GM21390 (cell line): ENCODE measurements at regions not wholly inside any gene's neighbourhood (a gene's known extent, or its start where the extent isn't known, plus 50 kb on each side); places are given as distances from the start of the nearest gene placed in this dataset.

Experiments used
- ATAC-seq: cut with Tn5 transposase; IDR thresholded peaks from one replicate; pipeline ENCODE4 v1.9.1; 2021; ENCODE audit not compliant: unreplicated experiment

DNA sequence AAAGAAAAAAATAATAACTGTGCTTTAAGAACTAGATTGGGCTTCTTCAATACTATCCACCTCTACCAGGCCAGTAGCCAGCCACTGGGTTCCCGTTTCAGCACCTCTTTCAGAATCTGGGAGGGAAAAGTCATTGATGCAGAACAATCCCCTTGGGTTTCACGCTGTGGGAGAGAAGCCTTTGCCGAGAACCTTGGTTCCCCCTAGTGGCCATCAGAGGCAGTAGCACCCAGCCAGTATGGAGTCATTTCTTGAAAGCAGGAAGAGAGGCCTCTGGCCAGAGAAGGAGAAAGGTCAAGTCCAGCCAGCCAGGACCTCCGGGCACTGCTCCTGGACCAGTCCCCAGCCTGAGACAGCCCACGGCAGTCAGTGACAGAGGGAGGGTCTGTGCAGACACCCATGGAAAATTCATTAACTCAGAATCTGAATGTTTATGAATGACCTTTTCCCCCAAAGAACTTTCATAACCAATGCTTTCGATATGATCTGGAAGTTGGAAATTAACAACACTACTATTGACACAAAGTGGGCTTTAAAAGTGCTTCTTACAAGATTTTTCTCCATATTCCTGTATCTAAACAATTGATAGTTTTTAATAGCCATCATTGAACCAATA lies 51.2 kb upstream of the CDH5 start:
- ATAC-seq = peak; percentile 86

DNA sequence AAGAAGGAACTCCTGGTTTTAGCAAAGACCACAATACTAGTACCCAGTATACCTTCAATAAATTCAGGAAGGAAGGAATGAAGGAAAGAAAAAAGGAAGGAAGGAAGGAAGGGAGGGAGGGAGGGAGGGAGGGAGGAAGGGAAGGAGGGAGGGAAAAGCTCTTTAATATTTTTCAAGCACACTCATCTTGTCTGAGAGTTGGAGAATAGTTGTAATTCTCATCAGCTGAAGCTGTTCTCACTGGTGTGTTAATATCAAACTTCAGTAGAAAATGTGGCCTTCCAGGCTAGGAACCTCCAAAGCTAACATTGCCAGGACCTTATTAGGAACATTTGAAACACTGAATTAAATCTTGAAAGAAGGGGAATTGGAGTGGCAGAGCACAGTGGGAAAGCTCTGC lies 55.2 kb upstream of the CDH5 start:
- no peak for ATAC-seq

- no peak for ATAC-seq
Measured at GRCh38 chr16:66309215-66309807, 57.2 kb upstream of the CDH5 start.

DNA sequence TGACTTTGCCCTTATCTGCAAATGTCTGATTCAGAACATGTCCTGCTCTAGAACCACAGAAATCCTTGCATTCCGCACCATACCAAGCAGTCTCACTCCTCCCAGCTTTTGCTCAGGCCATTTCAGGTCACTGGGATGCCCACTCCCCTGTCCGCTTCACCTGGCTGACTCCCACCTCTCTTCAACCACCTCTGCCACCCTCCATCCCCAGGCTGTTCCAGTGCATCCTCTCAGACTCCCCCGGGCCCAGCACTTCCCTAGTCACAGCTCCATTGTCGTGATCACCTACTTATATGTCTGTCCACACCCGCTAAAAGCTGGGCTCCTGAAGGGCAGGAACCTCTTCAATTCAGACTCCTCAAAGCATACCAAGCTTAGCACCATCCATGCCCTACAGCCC lies 58.4 kb upstream of the CDH5 start:
- ATAC-seq = no peak

DNA sequence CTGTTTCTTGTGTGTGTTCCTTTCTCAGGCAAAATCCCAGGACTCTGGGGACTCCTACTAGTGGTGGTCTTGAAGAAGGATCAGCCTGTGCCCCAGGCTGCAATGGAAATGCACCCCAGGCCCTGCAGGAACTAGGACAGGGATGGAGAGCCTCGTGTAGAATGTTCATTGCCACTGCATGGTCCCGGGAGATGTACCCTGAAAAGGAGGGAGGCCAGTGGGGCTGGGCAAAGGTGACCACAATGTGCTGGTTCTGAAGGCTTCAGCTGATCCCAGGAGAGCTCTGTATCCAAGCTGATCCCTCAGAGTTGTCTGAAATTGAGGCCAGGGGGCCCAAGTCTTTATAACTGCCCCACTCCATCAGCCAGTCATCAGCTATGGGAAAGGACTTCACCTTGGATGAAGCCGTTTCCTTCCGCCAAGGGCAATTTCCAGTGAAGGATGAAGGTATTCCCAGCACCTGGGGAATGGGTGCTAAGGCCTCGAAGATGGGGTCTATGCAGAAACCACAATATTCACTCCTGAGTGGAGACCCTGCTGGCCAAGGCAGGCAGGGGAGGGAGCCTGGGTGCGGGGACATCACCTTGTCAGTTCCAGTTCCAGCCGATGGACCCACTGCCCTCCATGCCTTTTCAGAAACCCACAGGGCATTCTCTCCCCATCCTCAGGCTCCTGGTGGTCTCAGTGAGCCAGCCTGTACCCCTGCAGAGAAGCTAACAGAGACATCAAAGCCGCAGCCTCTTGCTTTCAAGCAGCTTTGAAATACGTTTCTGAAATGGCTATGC lies 59.9 kb upstream of the CDH5 start:
- ATAC-seq = no peak

DNA sequence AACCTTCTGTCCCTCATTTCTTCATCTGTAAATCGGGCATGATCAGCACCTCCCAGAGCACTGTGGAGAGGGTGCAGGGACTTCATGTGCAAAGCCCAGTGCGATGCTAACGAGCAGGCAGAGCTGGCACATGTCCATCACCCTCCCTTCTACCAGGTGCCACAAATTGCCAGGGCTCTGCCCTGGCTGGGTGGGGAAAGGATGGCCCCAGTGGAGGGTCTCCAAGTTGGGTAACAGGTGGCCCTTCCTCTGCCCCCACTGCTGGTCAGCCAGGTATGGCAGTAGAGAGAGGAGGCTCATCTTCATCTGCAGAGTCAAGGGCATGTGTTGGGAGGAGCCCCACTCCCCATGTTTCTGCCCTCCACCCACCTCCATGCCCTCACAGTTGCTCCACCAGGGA lies 61.5 kb upstream of the CDH5 start:
- ATAC-seq = no peak

GRCh38 chr16:66304151-66304550 lies 62.3 kb upstream of the CDH5 start:
- ATAC-seq = no peak

DNA sequence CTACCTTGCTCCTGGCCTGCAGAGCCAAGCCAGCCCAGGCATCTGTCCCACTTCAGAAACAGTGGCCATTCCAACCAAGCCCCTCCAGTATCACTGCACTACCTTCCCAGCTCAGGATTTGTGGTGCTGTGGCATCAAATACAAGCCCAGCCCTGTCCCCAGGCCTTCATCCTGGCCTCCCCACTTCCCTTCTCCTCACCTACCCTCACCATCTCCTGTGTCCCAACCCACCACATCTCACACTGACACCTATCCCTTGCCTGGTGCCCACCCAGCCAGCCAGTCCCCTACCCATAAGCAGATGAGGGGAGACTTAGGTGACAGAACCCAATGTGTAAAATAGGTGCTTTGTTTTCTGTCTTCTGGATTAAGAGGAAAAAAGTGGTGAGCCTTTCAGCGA lies 66.0 kb upstream of the CDH5 start:
- no peak for ATAC-seq

GRCh38 chr16:66300037-66300436 lies 66.5 kb upstream of the CDH5 start:
- ATAC-seq = no peak

- no peak for ATAC-seq
Measured at GRCh38 chr16:66299349-66299748, 67.1 kb upstream of the CDH5 start.

DNA sequence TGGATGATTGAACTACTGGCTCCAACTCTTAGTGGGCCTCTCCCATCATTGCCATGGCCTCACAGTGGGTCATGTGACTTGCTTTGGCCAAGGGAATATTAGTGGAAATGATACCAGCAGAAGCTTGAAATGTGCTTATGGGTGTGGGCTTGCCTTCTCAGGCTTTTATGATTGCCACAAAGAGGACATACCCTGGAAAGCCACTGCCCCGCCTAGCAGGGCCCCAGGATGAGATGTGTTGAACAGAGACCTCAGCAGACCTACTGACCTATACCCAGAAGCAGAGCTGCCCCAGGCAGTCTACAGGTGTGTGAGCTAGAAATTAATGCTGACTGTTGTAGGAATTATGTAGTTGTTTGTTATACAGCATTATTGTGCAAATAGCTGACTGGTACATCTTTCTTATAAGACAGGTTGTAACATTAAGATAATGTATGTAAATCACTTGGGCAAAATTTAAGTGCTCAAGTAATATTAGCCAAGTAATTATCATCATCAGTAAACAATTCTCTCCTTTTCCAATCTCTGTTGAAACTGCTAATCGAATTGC lies 67.8 kb upstream of the CDH5 start:
- ATAC-seq = no peak

DNA sequence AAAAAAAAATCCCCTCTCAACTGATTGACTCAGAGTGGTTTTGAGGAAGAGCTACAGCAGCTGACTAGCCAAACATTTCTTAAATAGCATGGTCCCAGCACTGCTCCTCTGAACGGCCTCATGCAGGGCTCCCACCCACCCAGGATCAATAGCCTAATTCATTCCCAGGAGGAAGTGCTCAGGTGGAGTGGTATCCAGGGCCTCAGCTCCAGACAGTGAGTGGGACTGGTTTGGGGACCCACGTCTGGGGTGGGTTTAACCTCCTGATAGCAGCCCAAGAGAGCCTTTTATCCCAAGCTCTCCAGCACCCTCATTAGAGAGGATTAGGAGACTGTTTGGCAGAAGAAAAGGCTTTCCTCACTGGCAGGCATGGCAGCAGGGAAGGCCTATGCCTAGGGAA lies 68.5 kb upstream of the CDH5 start:
- ATAC-seq = no peak

DNA sequence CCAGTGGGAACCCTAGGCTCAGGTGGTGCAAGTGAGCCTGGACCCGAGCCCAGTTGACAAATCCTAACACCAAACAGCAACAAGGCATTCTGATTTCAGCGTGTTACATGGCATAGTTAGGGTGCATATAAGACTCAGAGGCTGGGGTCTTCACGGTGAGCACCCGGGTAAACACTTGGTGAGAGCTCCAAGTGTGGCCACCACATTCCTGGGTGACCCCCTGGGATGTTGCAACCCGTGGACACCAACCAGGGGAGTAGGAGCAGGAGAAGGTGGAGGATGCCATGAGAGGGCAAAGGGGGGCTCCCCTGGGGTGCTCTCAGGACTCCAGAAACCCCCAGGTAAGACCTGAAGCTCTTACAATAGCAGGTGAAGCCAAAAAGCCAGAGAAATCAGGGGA lies 69.9 kb upstream of the CDH5 start:
- no peak for ATAC-seq

DNA sequence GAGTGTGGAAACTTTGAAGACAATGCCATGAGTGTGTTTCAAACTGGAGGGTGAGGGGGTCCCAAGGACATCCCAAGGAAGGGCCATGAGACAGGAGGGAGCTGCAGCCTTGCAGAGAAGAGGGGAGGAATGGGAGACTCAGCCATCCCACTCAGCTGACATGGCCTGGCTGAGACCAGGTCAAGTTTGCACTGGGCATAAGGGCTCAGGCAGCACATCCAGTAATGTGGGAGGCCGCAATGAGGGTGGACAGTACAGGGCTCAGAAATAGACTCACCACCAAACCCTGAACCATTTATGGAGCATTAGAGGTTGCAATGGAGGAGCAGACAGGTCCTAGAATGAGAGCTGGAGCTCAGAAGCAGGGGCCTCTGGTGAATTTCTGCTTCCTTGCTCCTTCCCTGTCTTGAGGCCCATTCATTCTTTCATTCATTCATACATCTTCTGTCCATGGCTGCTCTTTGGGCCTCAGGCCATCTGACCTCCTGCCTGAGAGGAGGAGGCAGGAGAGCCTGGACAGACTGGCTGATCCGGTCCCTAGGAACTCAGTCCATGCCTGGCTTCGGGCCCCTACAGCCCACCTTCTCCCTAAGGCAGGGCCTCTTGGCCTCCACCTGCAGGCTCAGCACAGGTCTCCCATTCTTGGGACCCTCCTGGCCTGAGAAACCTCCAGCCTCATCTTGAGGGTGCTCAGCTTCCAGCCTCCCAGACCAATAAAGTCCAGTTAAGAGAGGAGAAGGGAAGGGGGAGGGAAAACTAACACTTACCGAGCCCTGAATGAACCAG lies 70.5 kb upstream of the CDH5 start:
- ATAC-seq = no peak

GRCh38 chr16:66295213-66295612 lies 71.3 kb upstream of the CDH5 start:
- no peak for ATAC-seq

DNA sequence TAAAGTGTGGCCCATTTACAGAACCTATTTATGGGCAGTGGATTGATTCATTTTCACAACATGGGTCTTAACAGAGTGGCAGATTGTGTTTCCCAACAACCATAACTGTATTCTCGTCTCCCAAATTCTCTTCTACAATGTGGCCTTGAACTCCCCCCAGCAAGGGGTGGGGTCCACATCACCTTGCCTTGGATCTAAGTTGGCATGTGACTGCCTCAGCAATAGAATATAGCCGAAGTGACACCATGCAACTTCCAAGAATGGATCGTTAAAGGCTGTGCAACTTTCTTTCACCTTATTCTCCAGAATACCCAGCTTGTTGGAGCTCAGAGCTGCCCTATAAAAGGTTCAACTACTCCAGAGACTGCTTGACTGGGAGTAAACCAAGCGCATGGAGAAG lies 72.0 kb upstream of the CDH5 start:
- no peak for ATAC-seq

- no peak for ATAC-seq
Measured at GRCh38 chr16:66293932-66294331, 72.6 kb upstream of the CDH5 start.

GRCh38 chr16:66293207-66293735 lies 73.2 kb upstream of the CDH5 start:
- ATAC-seq = no peak

- no peak for ATAC-seq
Measured at GRCh38 chr16:66292241-66292935, 74.1 kb upstream of the CDH5 start.

DNA sequence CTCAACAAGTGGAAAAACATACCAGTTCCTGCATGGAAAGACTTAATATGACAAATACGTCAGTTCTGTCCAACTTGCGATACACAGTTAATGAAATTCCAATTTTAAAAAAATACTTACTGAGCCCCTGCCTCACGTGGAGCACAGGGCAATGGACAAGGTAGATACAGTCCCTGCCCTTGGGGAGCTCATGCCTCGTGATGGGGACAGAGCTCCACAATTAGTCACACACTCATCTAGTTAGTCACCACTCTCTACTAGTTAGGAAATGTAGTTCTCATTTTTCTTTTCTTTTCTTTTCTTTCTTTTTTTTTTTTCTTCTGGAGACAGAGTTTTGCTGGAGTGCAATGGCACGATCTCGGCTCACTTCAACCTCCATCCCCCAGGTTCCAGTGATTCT lies 74.7 kb upstream of the CDH5 start:
- ATAC-seq = no peak

DNA sequence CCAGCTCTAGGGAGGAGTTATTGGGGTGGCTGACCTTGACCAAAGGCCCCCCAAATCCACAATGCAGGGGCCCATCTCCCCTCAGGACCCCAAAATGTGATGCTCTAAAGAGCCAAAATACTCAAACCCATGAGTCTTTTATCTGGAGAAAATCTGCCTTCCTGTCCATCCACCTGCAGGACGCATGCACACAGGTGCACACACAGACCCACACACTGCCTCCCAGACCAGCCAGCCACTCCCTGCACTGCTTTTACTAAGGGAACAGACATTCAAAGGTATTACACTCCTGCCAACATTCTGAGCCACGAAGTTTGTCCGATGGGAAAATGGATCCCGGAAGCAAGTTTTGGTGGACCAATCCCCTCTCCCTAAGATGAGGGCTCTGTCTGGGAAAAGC lies 76.1 kb upstream of the CDH5 start:
- ATAC-seq = no peak
